B cell (primary cell): ENCODE measurements at regions not wholly inside any gene's neighbourhood (a gene's known extent, or its start where the extent isn't known, plus 50 kb on each side); places are given as distances from the start of the nearest gene placed in this dataset.

Source experiments
- ATAC-seq: fragments of 200-7000 bp; cut with Tn5 transposase; one replicate; pipeline ENCODE4 v1.10.0; 2021; ENCODE audit warnings: low read depth, mild to moderate bottlenecking, moderate number of reproducible peaks, moderate library complexity
- CTCF ChIA-PET: fragments of 350-600 bp; sonication (Branson Sonifier 250); formaldehyde crosslinking; loops from one replicate; lab custom pipeline; 2021; ENCODE audit warnings: antibody characterized with exemption, inconsistent platforms; lab: Charles Lee
- POLR2A ChIA-PET: fragments of 350-600 bp; sonication (Branson Sonifier 250); formaldehyde crosslinking; loops from one replicate; lab custom pipeline; 2021; ENCODE audit warnings: antibody characterized with exemption; lab: Charles Lee
- DNase-seq: peaks from one replicate; pipeline ENCODE4 v3.0.0; 2013
- H2AFZ ChIP-seq: 2 replicates; pipeline ENCODE4 v1.6.1; 2012; ENCODE audit warnings: mild to moderate bottlenecking, low read depth, low read length; ENCODE audit not compliant: insufficient read depth, poor library complexity, severe bottlenecking
- H3K27ac ChIP-seq, 2 donors: 1 replicate in 1 of 2; 2 replicates in 1 of 2; pipeline ENCODE4 v1.5.1; 2012 to 2013; ENCODE audit warnings: low read length in 2 of 2, mild to moderate bottlenecking in 2 of 2, moderate library complexity in 1 of 2
- H3K27me3 ChIP-seq, 4 experiments: fragments of 200-600 bp in 1 of 4; sonication (generic) in 1 of 4; replicated peaks in 1 of 4; 1 replicate in 2 of 4; 2 replicates in 2 of 4; pipeline versions ENCODE4 v1.6.1 to v1.7.0; 2013 to 2016; ENCODE audit warnings: low read length in 3 of 4, mild to moderate bottlenecking in 2 of 4, mixed read lengths in 1 of 4, moderate library complexity in 1 of 4; ENCODE audit not compliant: insufficient read depth in 4 of 4, control insufficient read depth in 3 of 4; ENCODE audit errors: control extremely low read depth in 1 of 4
- H3K36me3 ChIP-seq, 2 experiments: replicated peaks in 1 of 2; 1 replicate in 1 of 2; 2 replicates in 1 of 2; pipeline versions ENCODE4 v1.6.1 to v1.7.1; 2013; ENCODE audit warnings: low read length in 1 of 2; ENCODE audit not compliant: insufficient read depth in 2 of 2, control insufficient read depth in 1 of 2; ENCODE audit errors: control extremely low read depth in 1 of 2, extremely low read depth in 1 of 2
- H3K4me1 ChIP-seq, 2 donors: fragments of 200-600 bp in 1 of 2; sonication (generic) in 1 of 2; 1 replicate in 1 of 2; 2 replicates in 1 of 2; pipeline versions ENCODE4 v1.5.1 to v1.6.1; 2013 to 2017; ENCODE audit warnings: low read length in 2 of 2; ENCODE audit not compliant: control insufficient read depth in 2 of 2, insufficient read depth in 2 of 2
- H3K4me2 ChIP-seq: replicated peaks from 2 replicates; pipeline ENCODE3; 2012; ENCODE audit warnings: mild to moderate bottlenecking, low read depth, low read length; ENCODE audit not compliant: poor library complexity, severe bottlenecking
- H3K4me3 ChIP-seq, 5 experiments: fragments of 200-600 bp in 1 of 5; sonication (generic) in 1 of 5; 1 replicate in 3 of 5; 2 replicates in 2 of 5; pipeline versions ENCODE4 v1.5.1 to v1.7.0; 2011 to 2016; ENCODE audit warnings: low read length in 4 of 5, mild to moderate bottlenecking in 4 of 5, low read depth in 2 of 5, control low read depth in 1 of 5, moderate library complexity in 1 of 5; ENCODE audit not compliant: insufficient read depth in 1 of 5; ENCODE audit errors: control extremely low read depth in 1 of 5, extremely low read depth in 1 of 5
- H3K79me2 ChIP-seq: fragments of 200-600 bp; sonication (generic); one replicate; pipeline ENCODE4 v1.6.0; 2016; ENCODE audit warnings: low read length; ENCODE audit not compliant: control insufficient read depth, insufficient read depth
- H3K9ac ChIP-seq: fragments of 200-600 bp; sonication (generic); 2 replicates; pipeline ENCODE4 v1.6.1; 2017; ENCODE audit warnings: mild to moderate bottlenecking, low read length, moderate library complexity
- H3K9me3 ChIP-seq, 3 donors: one replicate each; pipeline versions ENCODE4 v1.6.1 to v1.7.1; 2013; ENCODE audit warnings: low read length in 2 of 3; ENCODE audit not compliant: control insufficient read depth in 2 of 3, insufficient read depth in 1 of 3; ENCODE audit errors: control extremely low read depth in 1 of 3
- H4K20me1 ChIP-seq: 2 replicates; pipeline ENCODE4 v1.6.0; 2012; ENCODE audit warnings: mild to moderate bottlenecking, low read length; ENCODE audit not compliant: insufficient read depth, control insufficient read depth, poor library complexity, severe bottlenecking
- H3K27ac Mint-ChIP-seq: one replicate; pipeline ENCODE4 v1.8.0; 2021; ENCODE audit warnings: mixed read lengths
- H3K27me3 Mint-ChIP-seq: one replicate; pipeline ENCODE4 v1.8.0; 2021; ENCODE audit warnings: mixed read lengths
- H3K4me1 Mint-ChIP-seq: one replicate; pipeline ENCODE4 v1.8.0; 2021; ENCODE audit warnings: mixed read lengths
- H3K4me3 Mint-ChIP-seq: one replicate; pipeline ENCODE4 v1.8.0; 2021; ENCODE audit warnings: mixed read lengths
- H3K9me3 Mint-ChIP-seq: one replicate; pipeline ENCODE4 v1.8.0; 2022; ENCODE audit warnings: mixed read lengths; ENCODE audit not compliant: insufficient read depth
- CTCF ChIP-seq: fragments of 200-600 bp; IDR thresholded peaks from one replicate; pipeline ENCODE4 v1.8.0; 2022; ENCODE audit warnings: antibody characterized with exemption, mild to moderate bottlenecking
- EZH2 ChIP-seq: IDR thresholded peaks from 2 replicates; pipeline ENCODE4 v1.6.1; 2012; ENCODE audit warnings: borderline replicate concordance, low read depth, mild to moderate bottlenecking, moderate library complexity, low read length; ENCODE audit not compliant: insufficient read depth, poor library complexity, severe bottlenecking
- WGBS: methylation state at CpG from one replicate; pipeline ENCODE4 v1.1.5; 2013; ENCODE audit warnings: missing lambda C conversion rate; ENCODE audit not compliant: insufficient coverage; 5-methylcytosine and 5-hydroxymethylcytosine counted together
- intact Hi-C: fragments of 100-400 bp; cut with micrococcal nuclease; formaldehyde crosslinking; loops from one replicate; pipeline ENCODE4 v1.10.0; 2022

GRCh38 chr11:80083531-80083951 lies 642.7 kb upstream of the TENM4 start:
- CTCF ChIA-PET, result no interaction called here
- Mint-ChIP-seq H3K9me3 (no peaks in the 10 kb centered on the region), H3K4me3 (no peak overlapping the region), H3K27me3 (no peaks in the 10 kb centered on the region), H3K27ac (no peak overlapping the region), H3K4me1 (peaks cover 1% of the 10 kb centered on the region)
- no peak overlapping the region for H3K4me2 ChIP-seq
- DNase-seq, result no peak
- no peaks in the 10 kb centered on the region for H3K9me3 ChIP-seq
- 100% methylated on average over 1 of the region's 2 CpGs for WGBS
- H3K4me1 ChIP-seq, result no peaks in the 10 kb centered on the region
- ATAC-seq, result no peak
- no peak overlapping the region for H2AFZ ChIP-seq
- H3K27me3 ChIP-seq, result no peaks in the 10 kb centered on the region
- no peaks in the 10 kb centered on the region for H4K20me1 ChIP-seq
- H3K9ac ChIP-seq, result no peak overlapping the region
- no peaks in the 10 kb centered on the region for H3K36me3 ChIP-seq
- no peak overlapping the region for H3K27ac ChIP-seq
- no peak overlapping the region for H3K4me3 ChIP-seq
- intact Hi-C loops, result no loop called here
- POLR2A ChIA-PET, result no interaction called here
- TF ChIP-seq EZH2 (no peak), CTCF (no peak)
- H3K79me2 ChIP-seq, result no peaks in the 10 kb centered on the region

GRCh38 chr11:80082406-80082805 lies 641.6 kb upstream of the TENM4 start:
- H3K4me3 ChIP-seq, result no peak overlapping the region
- H3K36me3 ChIP-seq, result no peaks in the 10 kb centered on the region
- no peak for TF ChIP-seq EZH2
- TF ChIP-seq CTCF, result no peak
- H3K27ac ChIP-seq, result no peak overlapping the region
- Mint-ChIP-seq H3K4me3 (no peak overlapping the region), H3K9me3 (no peaks in the 10 kb centered on the region), H3K27me3 (no peaks in the 10 kb centered on the region), H3K4me1 (peaks cover 1% of the 10 kb centered on the region), H3K27ac (no peak overlapping the region)
- no peak overlapping the region for H3K9ac ChIP-seq
- H2AFZ ChIP-seq, result no peak overlapping the region
- no peaks in the 10 kb centered on the region for H3K4me1 ChIP-seq
- no peak for DNase-seq
- H3K79me2 ChIP-seq, result no peaks in the 10 kb centered on the region
- H3K27me3 ChIP-seq, result no peaks in the 10 kb centered on the region
- ATAC-seq, result no peak
- ChIA-PET CTCF (no interaction called here), POLR2A (no interaction called here)
- no peak overlapping the region for H3K4me2 ChIP-seq
- H4K20me1 ChIP-seq, result no peaks in the 10 kb centered on the region
- H3K9me3 ChIP-seq, result no peaks in the 10 kb centered on the region
- intact Hi-C loops, result no loop called here
- no CpG with 5 or more reads among the region's 1 CpG for WGBS
